A673 (cell line): ENCODE measurements at regions not wholly inside any gene's neighbourhood (a gene's known extent, or its start where the extent isn't known, plus 50 kb on each side); places are given as distances from the start of the nearest gene placed in this dataset.

Experiments
- BruUV-seq: library from RNA; stranded (reverse); fragments of 400-500 nt; replicated peaks from 2 replicates; lab custom pipeline; 2021; lab: Mats Ljungman, UMichigan
- CTCF ChIA-PET: fragments of 300-600 bp; sonication (Branson Sonifier 250); formaldehyde crosslinking; loops from one replicate; lab custom pipeline; 2022; ENCODE audit warnings: antibody characterized with exemption; lab: Charles Lee
- POLR2A ChIA-PET: fragments of 300-600 bp; sonication (Branson Sonifier 250); formaldehyde crosslinking; loops from one replicate; lab custom pipeline; 2022; ENCODE audit warnings: antibody characterized with exemption; ENCODE audit not compliant: low non-redundant PET; lab: Charles Lee
- DNase-seq: peaks from one replicate; pipeline ENCODE4 v3.0.0-alpha.2; 2015; ENCODE audit warnings: low spot score
- H3K27ac ChIP-seq: fragments of 200-600 bp; sonication (generic); 2 replicates; pipeline ENCODE4 v1.5.1; 2016; ENCODE audit warnings: mixed run types, low read depth, mild to moderate bottlenecking, mixed read lengths, antibody characterized with exemption, low read length; ENCODE audit not compliant: poor library complexity, severe bottlenecking
- H3K27me3 ChIP-seq: fragments of 200-600 bp; sonication (generic); replicated peaks from 2 replicates; pipeline ENCODE4 v1.6.1; 2017; ENCODE audit warnings: mixed run types, low read depth, mild to moderate bottlenecking, mixed read lengths, antibody characterized with exemption, low read length; ENCODE audit not compliant: insufficient read depth, poor library complexity
- H3K36me3 ChIP-seq: fragments of 200-600 bp; sonication (generic); 2 replicates; pipeline ENCODE4 v1.6.1; 2016; ENCODE audit warnings: mixed run types, mild to moderate bottlenecking, mixed read lengths, antibody characterized with exemption, low read length; ENCODE audit not compliant: insufficient read depth, poor library complexity, severe bottlenecking
- H3K4me1 ChIP-seq: fragments of 200-600 bp; sonication (generic); 2 replicates; pipeline ENCODE4 v1.6.1; 2017; ENCODE audit warnings: mixed run types, mild to moderate bottlenecking, mixed read lengths, antibody characterized with exemption, low read length; ENCODE audit not compliant: insufficient read depth, poor library complexity, severe bottlenecking
- H3K4me3 ChIP-seq: fragments of 200-600 bp; sonication (generic); 2 replicates; pipeline ENCODE4 v1.5.1; 2016; ENCODE audit warnings: low read depth, mixed run types, mild to moderate bottlenecking, mixed read lengths, low read length; ENCODE audit not compliant: poor library complexity, severe bottlenecking
- H3K9me3 ChIP-seq: fragments of 200-600 bp; sonication (generic); 2 replicates; pipeline ENCODE4 v1.6.1; 2016; ENCODE audit warnings: mixed run types, low read depth, mild to moderate bottlenecking, mixed read lengths, antibody characterized with exemption, low read length; ENCODE audit not compliant: poor library complexity, severe bottlenecking
- CTCF ChIP-seq: fragments of 300-800, 200-600 bp; sonication (generic); conservative IDR thresholded peaks from 2 replicates; pipeline ENCODE4 v1.5.1; 2017; ENCODE audit warnings: low read depth, mild to moderate bottlenecking, antibody characterized with exemption, low read length, moderate library complexity, mixed read lengths
- EZH2 ChIP-seq: fragments of 200-600 bp; sonication (generic); IDR thresholded peaks from 2 replicates; pipeline ENCODE4 v1.6.1; 2017; ENCODE audit warnings: borderline replicate concordance, low read depth, mild to moderate bottlenecking, mixed read lengths, antibody characterized with exemption, low read length; ENCODE audit not compliant: poor library complexity, severe bottlenecking
- intact Hi-C: fragments of 100-400 bp; cut with micrococcal nuclease; formaldehyde crosslinking; loops from one replicate; pipeline ENCODE4 v1.10.0; 2022; ENCODE audit not compliant: unreplicated experiment

DNA sequence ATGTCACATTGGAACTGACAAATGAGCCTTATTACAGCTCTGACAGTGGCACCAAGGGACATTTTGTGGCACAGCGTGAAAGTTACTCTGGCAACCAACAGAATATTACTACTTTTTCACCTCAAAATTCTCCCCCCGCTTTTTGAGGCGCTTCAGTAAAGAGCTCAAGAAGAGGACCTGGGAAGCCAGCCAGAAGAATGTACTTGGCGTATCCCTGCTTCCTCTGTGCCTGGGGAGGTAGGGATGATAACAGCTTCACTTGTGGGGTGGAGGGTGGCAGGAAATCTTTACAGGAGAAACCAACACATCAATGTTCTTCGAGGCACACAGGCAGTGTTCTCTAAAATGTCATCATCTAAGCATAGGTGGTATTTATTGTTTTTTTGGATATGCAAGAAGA is 624.1 kb downstream of the NR2F1-AS1 start:
- Histone ChIP-seq H3K4me3 (no peak overlapping the region), H3K27me3 (no peaks in the 10 kb centered on the region), H3K4me1 (no peaks in the 10 kb centered on the region), H3K9me3 (no peaks in the 10 kb centered on the region), H3K27ac (no peak overlapping the region), H3K36me3 (no peaks in the 10 kb centered on the region)
- BruUV-seq, result no TSS peak
- CTCF ChIA-PET, result no interaction called here
- intact Hi-C loops, result no loop called here
- TF ChIP-seq CTCF, result no peak
- TF ChIP-seq EZH2, result no peak
- POLR2A ChIA-PET, result no interaction called here
- DNase-seq, result no peak

GRCh38 chr5:92952243-92952642 is 628.8 kb downstream of the NR2F1-AS1 start:
- ChIA-PET POLR2A (no interaction called here), CTCF (no interaction called here)
- BruUV-seq, result no TSS peak
- TF ChIP-seq CTCF (no peak), EZH2 (no peak)
- H3K4me3 ChIP-seq, result no peak overlapping the region
- H3K36me3 ChIP-seq, result no peaks in the 10 kb centered on the region
- H3K9me3 ChIP-seq, result peaks cover 6% of the 10 kb centered on the region
- no peaks in the 10 kb centered on the region for H3K27me3 ChIP-seq
- H3K4me1 ChIP-seq, result no peaks in the 10 kb centered on the region
- intact Hi-C loops, result no loop called here
- DNase-seq, result no peak
- H3K27ac ChIP-seq, result no peak overlapping the region

DNA sequence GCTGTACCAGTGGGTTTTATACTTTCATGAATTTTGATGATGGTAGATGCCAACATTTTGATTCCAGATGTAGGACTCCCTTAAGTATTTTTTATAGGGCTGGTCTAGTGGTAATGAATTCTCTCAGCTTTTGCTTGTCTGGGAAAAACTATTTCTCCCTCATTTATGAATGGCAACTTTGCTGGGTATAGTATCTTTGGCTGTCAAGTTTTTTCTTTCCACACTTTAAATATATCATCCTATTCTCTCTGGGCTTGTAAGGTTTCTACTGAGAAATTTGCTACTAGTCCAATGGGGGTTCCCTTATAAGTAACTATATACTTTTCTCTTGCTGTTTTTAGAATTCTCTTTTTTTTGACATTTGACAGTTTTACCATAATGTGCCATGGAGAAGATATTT is 629.3 kb downstream of the NR2F1-AS1 start:
- ChIA-PET POLR2A (no interaction called here), CTCF (no interaction called here)
- intact Hi-C loops, result no loop called here
- no peaks in the 10 kb centered on the region for H3K4me1 ChIP-seq
- no peak overlapping the region for H3K4me3 ChIP-seq
- H3K9me3 ChIP-seq, result peaks cover 6% of the 10 kb centered on the region
- H3K27ac ChIP-seq, result no peak overlapping the region
- DNase-seq, result no peak
- no peaks in the 10 kb centered on the region for H3K36me3 ChIP-seq
- H3K27me3 ChIP-seq, result no peaks in the 10 kb centered on the region
- no TSS peak for BruUV-seq
- TF ChIP-seq EZH2 (no peak), CTCF (no peak)
